Inflammatory macrophage treated with lipopolysaccharide for 4 hours (primary cell): ENCODE measurements at regions not wholly inside any gene's neighbourhood (a gene's known extent, or its start where the extent isn't known, plus 50 kb on each side); places are given as distances from the start of the nearest gene placed in this dataset.
"Not testable (repeated sequence)": the region's sequence is repeated elsewhere in the genome, so short reads cannot be mapped to it uniquely, and the experiment has no call there.

Experiments used
- DNase-seq: peaks from one replicate; pipeline ENCODE4 v3.0.0-alpha.2; 2020

DNA sequence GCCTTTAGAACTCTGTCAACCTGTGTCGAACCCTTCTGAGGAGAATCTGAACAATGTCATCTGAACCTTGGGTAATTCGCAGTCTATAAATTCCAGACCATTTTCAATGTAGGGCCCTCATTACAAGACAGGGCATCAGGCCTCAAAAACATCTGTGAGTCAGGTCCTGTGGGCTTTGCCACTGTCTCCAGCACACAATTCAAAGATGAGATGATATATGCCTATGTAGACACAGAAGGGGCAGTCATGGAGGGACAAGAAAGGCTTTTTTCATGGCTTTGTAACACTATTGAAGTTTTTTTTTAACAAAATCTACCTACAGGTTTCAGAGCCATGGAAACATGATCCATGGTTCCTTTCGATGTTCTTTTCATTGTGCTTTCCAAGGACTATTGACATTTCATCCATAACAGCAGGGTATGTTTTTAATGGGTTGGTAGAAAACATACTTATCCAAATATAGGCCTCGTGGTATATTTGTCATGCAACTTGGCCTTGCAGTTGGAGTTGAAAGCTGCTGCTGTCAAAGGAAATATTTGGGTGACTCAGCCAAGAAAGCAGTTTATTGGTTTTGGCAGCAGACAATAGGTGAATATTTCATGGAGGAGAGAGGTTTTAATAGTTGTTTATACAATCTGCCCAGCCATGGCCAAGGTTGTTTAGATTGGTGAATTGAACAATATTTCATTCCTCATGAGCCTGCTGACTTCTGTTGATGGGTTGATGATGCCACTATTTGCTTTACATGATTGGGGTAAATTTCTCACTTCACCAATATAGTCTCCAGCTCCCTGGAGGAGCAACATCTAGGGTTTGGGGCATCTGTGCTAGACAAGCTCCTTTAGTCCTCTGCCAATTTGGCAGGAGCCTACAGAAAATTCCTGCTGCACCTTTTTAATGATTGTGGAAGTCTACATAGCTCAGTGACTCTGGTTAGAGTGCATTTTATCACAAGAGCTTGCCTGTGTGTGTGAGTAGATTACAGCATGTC, 158.4 kb upstream of the TMEM72 start:
- no peak for DNase-seq

DNA sequence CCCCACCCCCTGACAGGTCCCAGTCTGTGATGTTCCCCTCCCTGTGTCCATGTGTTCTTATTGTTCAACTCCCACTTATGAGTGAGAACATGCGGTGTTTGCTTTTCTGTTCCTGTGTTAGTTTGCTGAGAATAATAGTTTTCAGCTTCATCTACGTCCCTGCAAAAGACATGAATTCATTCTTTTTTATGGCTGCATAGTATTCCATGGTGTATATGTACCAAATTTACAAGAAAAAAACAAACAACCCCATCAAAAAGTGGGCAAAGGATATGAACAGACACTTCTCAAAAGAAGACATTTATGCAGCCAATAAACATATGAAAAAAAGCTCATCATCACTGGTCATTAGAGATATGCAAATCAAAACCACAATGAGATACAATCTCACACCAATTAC, 156.8 kb upstream of the TMEM72 start:
- DNase-seq, result not testable (repeated sequence)

DNA sequence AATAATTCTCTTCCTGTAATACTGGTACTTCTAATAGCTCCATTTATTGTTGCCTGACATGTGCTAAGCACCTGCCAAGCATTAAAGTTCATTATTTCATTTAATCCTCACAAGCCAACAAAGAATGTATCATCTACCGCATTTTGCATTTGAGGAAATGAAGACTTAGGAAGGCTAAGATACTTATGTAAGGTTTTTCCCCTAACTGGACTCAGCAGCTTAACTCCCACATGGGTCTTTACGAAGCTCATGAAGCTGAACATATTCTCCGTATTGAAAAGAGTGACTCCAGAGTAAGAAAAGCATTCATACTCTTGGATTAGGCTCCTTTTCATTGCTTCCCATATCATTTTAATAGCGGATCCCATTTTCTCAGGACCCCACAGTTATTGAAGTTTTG, 155.7 kb upstream of the TMEM72 start:
- DNase-seq, result no peak

DNA sequence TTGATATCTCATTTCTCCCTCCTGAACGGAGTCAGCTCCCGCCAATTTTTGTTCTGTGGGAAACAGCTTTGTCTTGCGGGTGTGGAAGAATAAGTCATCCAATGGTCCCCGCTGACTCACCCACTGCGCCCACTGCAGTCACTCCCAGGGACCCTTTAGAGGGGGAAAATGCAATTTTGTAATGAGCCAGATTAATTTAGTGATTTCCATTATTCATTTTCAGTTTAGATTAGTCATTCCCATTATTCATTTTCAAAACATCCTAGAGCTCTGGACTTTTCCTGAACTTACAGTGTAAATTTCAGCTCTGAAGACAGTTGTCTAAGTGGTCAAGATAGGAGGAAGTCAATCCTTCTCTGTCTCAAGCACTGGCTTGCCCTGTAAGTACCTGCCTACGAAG, 154.9 kb upstream of the TMEM72 start:
- DNase-seq, result no peak

DNA sequence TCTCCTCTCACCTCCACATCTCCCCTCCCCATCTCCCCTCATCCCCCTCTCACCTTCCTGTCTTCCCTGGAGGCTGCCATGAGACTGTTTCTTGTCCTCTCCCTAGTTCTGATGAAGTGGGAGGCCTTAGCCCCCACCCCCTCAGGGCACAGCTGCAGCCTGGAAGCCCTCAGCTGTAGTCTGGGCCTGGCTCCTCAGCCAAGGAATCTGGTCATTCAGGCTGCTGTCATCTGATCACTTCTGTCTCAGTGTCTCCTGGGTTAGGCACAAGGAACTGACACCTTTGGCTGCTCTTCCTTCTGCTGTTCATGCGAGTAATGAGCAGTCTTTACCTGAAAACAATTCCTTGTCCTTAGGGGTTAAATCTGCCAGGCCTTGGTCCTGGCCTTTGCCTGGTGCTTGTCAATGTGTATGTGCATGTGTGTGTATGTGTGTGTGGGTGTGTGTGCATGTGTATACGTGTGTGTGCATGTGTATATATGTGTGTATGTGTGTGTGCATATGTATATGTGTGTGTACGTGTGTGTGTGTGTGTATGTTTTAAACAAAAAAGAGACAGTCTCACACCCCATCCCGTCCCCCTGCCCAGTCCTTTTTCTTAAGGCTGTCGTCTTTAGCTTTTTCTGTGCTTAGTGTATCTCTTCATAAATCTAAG, 153.5 kb upstream of the TMEM72 start:
- no peak for DNase-seq

DNA sequence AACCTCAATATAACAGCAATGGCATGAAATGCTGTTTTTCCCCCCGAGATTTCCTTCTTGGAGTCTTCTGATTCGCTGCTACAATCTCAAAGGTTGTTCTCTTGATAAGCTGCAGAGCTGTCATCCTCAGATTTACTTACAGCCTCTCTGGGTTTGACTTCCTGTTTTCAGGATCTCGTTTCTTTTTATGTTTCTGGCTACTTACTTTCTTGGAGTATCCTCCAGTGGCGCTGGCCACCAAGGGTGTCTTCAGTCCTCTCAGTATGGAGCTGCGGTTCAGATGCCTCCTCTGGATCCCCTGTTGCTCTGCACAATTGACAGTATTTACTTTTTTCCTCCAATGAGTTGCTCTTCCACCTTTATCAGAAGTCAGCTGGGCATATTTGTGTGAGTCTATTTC, 152.0 kb upstream of the TMEM72 start:
- no peak for DNase-seq

DNA sequence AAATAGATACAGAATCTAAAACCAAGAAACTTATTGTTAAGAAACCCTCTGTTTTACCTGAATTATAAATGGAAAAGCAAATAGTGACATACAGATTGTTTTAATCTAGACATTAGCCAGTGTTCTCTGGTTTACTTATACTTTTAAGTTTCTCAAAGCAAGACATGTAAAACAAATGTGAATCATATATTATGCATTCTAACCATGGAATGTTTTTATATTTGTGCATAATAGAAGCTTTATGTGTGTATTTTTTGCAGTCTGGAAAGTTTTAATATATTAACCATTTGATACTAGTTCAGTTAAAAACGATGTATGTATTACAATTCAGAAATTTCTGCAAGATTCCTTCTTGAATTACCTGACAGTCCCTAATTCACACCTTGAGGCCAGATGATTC, 150.6 kb upstream of the TMEM72 start:
- DNase-seq, result no peak

DNA sequence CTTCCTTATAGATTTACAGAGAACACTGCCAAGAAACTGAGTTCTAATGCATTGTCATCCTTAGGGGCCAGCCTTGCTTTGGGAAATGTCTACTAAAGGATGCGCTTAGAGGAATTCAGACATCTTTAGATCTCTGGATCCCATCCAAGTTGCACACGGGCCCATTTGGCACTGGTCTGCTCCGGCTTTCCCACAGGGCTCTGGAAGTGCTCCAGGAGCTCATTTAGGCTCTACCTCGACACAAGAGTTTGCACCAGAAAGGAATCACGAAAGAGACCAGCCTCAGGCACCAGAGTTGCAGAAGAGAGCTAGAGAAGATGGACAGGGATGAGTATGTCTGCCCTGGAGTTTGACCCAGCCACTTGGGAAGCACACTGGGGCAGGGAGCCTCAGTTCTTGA, 150.1 kb upstream of the TMEM72 start:
- no peak for DNase-seq

DNA sequence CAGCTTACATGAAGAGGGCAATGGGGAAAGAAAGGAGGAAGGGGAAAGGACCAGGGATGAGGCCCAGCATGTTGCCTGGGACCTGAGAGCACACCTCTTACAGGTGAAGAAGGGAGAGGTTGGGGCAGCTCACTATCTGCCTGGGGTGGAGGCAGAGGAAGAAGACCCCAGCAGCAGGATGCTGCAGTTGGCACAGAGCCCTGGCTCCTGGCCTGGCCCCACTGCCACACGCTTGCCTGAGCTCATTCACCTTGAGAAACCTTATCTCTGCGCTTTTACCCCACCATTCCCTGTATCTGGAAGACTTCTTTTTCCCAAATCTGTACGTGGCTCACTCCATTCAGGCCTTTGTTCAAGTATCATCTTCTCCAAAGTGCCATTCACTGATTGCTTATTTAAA, 147.8 kb upstream of the TMEM72 start:
- no peak for DNase-seq

DNA sequence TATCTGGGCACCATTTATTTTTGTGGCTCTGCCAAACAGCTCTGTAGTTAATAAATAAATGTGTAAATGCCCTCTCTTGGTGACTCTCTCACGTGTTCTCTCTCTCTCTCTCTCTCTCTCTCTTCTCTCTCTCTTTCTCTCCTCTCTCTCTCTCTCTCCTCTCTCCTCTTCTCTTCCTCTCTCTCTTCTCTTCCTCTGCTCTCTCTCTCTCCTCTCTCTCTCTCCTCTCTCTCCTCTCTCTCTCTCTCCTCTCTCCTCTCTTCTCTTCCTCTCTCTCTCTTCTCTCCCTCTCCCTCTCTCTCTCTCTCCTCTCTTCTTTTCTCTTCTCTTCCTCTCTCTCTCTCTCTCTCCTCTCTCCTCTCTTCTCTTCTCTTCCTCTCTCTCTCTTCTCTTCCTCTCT, 145.8 kb upstream of the TMEM72 start:
- DNase-seq, result no peak

DNA sequence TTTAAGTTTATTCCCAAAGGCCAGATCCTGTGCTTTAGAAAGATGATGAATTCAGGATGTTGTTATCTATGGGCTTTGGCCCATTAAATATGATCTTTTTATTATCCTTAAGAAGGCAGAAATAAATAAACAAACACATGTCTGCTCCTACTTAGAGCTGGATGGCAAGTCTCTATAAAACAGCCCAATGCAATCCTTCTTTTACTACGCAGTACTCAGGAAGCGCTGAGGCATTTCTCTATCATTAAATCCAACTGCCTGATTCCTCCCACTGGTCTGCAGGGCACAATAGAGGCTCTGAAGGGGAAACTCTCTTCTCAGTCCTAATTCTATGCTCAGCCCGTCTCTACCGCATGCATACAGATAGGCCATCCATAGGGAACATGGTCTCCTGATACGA, 144.5 kb upstream of the TMEM72 start:
- DNase-seq, result no peak

DNA sequence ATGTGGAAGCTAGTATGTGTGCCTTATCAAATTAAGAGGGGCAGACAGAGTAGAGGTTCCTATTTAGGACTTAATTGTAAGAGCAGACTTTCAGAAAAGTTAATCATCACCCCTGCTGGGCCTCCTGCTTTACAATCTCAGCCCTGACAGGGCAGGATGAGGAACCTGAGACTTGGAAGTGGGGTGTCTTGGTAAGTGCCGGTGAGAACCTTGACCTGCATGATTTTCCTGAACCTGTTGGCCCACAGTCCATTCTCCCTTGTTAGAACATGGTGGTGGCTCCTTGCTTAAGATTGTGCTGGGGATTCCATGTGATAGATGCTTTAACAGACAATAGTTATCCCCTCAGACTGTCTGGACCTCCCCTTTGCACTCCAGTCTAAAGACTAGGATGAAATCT, 141.7 kb upstream of the TMEM72 start:
- DNase-seq, result no peak

DNA sequence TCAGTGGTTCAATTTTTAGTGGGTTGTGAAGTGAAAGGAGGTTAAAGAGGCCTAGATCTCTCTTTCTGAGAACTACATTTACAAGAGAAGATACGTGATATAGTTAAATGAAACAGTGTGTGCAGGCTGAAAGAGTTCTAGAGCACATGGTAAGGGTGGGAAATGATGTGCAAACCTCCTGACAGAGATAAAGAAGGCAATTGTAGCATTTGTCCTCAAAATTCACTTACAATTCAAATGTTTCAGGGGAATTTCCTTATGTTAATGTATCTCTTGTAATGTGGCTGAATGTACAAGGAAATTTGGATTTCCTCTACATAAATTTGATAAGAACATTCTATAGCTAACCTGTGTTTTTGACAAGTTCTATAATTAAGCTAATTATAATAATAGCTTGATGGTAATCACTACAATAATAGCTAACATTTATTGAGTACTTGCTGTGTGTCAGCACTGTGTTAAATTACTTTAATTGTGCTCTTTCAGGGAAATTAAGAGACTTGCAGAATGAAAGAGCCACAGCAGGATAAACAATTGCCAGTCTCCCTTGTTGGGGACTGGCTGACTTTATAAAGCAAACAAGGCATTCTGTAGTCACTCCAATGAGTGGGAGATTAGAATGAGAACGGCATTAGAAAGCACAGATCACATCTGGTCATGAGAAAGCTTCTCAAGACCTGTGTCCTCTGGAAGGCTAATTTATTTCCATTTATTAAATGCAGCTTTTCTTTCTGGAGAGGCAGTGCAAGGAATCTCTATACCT, 139.7 kb upstream of the TMEM72 start:
- DNase-seq, result no peak

DNA sequence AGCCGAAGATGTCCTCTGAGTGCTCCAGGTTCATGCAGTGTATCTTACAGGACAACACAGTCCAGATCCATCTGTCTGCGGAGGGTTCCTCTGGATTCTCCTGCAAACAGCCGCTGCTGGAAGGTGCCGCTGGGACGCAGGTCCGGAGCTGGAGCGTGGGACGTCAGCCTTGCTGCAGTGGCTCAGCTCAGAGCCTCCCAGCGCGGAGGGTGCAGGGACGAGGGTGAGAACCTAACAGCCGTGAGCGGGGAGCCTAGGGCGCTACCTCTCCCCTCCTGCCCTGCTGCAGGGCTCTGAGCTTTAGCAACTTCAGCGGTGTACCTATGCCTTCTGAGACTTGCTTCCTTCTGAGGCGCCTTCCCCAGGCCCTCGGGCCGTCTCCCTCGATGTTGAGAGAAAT, 137.6 kb upstream of the TMEM72 start:
- no peak for DNase-seq

DNA sequence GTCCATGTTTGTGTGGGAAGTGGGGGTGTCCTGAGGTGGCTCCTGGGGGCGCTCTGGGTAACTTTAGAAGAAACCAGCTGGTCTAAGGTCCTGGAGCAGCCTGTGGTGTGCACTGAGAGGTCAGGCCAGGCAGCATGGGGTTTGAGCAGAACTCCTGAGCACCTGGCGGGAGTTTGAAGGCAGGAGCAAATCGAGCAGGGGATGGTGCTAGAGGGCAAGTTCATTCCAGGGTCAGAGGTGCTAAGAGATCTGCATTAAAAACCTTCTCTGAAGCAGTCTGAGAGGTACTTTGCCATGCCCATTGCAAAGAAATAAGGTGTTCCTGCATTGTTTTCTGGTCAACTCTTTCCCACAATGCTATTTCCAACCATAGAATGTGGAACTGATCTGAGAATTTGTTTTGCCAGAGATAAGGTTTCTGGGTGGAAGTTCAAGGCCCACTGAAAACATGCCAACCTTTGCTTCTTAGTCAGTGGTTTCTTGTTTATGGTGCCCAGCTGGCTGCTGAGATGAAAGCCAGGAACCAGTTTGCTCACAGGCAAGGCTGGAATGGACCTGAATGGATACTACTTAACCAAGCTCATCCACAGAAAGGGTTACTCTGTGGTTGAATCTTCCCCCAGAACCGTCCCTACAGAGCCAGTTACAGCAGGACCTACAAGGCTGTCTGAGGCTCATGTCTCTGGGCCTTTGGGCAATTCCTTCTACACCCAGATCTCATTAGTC, 136.3 kb upstream of the TMEM72 start:
- DNase-seq, result no peak

DNA sequence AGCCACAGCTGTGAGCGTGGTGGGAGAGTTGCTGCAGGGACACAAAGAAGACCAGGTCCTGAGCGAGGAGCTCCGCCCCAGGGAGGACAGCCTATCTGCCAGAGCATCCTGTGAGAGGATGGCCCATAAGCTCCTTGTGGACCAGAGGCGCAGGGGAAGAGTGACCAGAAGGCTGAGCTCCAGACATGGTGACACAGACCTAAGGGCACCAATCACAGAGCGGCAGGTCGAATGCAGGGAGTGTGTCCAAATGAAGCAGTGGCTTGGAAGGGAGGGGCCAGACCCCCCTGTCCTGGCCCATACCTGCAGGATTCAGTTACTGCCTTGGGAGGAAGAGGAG, 135.8 kb upstream of the TMEM72 start:
- no peak for DNase-seq

DNA sequence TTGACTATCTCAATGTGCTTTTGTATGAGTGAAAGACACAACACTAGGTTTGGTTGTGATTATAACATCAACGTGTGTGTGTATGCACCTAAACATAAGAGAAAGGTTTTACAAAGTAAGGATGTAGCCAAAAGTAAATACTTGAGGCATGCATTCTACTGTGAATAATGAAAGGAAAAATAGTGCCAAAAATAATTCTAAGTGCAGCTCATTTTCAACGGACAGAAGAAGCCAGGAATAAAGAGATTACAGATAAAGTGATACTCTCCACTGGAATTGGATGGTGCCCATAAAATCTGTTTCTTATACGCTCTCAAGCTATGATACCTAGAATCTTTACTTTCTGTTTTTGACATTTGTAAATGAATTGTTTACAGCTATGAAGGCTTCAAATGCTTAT, 135.0 kb upstream of the TMEM72 start:
- no peak for DNase-seq

DNA sequence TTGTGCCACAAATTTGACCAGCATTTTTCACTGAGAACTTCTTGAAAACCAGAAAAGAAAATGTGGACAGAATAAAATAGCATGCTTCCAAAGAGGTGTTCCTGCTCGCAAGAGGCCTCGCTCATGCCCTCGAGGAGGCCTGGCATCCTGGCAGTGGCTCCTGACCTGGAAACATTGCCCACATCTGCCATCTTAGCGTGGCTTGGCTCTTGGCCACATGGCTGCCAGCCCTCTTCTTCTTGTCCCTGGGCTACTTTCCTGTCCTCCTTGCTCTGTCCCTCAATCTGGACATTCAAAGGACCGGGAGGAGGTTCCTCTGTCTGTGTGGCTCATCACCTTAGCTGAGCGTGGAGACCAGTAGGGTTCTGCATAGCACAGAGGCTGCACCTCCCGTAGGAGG, 131.6 kb upstream of the TMEM72 start:
- no peak for DNase-seq

DNA sequence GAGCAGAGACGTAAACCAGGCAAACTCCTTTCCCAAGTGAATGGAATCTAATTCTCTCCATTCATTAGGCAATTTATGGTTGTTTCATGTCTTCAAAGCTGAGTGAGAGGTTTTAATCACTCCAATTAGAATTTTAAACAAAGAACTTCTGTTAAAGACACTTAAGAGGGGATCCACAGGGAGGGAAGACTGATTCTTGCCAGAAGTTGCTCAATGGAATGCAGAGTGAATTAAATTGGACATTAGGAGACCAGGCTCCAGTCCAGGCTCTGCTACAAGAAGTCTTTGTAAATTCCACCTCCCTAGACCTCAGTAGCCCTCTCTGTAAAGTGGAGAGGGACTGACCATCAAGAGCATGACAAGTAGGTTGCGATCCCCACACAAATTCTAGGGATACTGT, 130.7 kb upstream of the TMEM72 start:
- DNase-seq, result no peak

DNA sequence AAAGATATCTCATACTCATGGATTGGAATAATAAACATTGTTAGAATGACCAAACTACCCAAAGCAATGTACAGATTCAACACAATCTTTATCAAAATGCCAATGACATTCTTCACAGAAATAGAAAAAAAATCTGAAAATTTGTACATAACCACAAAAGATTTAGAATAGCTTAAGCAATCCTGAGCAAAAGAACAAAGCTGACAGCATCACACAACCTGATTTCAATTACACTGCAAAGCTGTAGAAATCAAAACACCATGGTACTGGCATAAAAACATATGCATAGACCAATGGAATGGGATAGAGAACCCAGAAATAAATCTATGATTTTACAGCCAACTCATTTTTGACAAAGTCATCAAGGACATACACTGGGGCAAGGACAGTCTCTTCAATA, 130.0 kb upstream of the TMEM72 start:
- no peak for DNase-seq

DNA sequence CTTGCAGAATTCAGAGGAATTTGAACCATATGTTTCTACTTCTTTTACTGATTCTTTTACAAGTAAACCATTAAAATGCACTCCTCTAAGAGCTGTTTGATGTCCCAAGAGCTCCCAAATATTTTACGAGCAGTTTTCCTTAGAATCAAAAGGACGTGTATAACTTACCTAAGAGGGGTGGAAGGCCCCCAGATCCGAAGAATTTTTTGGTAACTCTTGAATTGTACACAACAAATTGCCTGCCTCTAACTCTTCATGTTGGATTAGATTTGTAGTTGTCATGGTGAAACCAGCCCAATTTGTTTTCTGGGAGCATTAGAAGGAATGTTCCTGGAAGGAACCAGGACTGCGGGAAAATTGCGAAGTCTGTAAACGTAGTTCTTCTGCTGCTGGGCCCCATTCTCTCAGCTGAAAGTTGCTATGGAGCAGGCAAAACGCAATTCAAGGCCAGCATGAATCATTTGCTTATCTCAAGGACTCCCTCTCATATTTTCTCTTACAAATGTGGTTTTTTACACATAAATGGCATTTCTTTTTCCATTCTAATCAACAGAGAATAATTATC, 124.8 kb upstream of the TMEM72 start:
- no peak for DNase-seq

DNA sequence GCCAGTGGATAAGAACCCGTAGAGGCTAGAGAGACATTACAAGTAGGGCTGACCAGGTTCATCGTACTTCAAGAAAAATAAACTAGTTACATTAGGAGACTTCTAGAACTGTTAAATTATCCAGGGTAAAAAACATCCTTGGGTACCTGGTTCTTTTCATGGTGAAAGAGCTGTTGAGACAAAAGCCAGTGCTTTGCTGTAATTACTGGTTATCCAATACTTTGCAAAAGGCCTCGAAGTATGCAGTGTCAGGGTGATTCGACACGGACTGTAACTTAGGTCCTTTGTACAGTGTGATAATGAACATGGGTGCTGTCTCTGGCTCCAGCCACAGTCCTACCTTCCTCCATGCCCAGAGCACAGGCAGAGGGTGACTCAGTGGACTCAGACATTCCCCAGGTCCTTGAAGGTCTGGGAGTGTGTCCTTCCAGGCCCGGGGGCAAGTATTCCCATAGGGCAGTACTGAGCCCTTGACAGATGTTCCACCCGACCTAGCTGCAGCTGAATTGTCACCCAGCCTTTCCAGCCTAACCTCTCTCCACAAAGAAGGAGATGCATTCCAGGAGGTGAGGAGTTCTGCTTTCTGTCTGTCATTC, 123.6 kb upstream of the TMEM72 start:
- no peak for DNase-seq
